ENCODE measurements at regions not wholly inside any gene's neighbourhood (a gene's known extent, or its start where the extent isn't known, plus 50 kb on each side); places are given as distances from the start of the nearest gene placed in this dataset.

- Histone ChIP-seq H3K4me3 (ENCODE audit: low read depth in 1 of 2, low read length in 1 of 2) (no peak overlapping the region), H3K36me3 (no peaks in the 10 kb centered on the region), H3K27ac (no peak overlapping the region), H3K27me3 (peaks cover 17% of the 10 kb centered on the region), H3K4me1 (ENCODE audit: control insufficient read depth in 1 of 2, insufficient read depth in 1 of 2, low read depth in 1 of 2, low read length in 1 of 2) (peaks cover under 1% of the 10 kb centered on the region in 2 experiments), H3K9me3 (no peaks in the 10 kb centered on the region)
- TF ChIP-seq CTCF (IDR thresholded peaks at IDR 0.05): no peak
Measured at GRCh38 chr6:79864421-79864820, 82.9 kb downstream of the ELOVL4 start.

GRCh38 chr6:79864001-79864400 lies 83.4 kb downstream of the ELOVL4 start:
- H3K36me3 ChIP-seq: no peaks in the 10 kb centered on the region
- no peaks in the 10 kb centered on the region for H3K9me3 ChIP-seq
- TF ChIP-seq CTCF (IDR thresholded peaks at IDR 0.05): no peak
- peaks cover 17% of the 10 kb centered on the region for H3K27me3 ChIP-seq
- H3K27ac ChIP-seq: no peak overlapping the region
- H3K4me1 ChIP-seq (ENCODE audit: control insufficient read depth in 1 of 2, insufficient read depth in 1 of 2, low read depth in 1 of 2, low read length in 1 of 2): no peaks in the 10 kb centered on the region
- no peak overlapping the region for H3K4me3 ChIP-seq (ENCODE audit: low read depth in 1 of 2, low read length in 1 of 2)

GRCh38 chr6:79863566-79863965 lies 83.8 kb downstream of the ELOVL4 start:
- H3K4me3 ChIP-seq (ENCODE audit: low read depth in 1 of 2, low read length in 1 of 2): no peak overlapping the region
- H3K27me3 ChIP-seq: peaks cover 17% of the 10 kb centered on the region
- TF ChIP-seq CTCF (IDR thresholded peaks at IDR 0.05): no peak
- H3K9me3 ChIP-seq: no peaks in the 10 kb centered on the region
- H3K36me3 ChIP-seq: no peaks in the 10 kb centered on the region
- no peaks in the 10 kb centered on the region for H3K4me1 ChIP-seq (ENCODE audit: control insufficient read depth in 1 of 2, insufficient read depth in 1 of 2, low read depth in 1 of 2, low read length in 1 of 2)
- no peak overlapping the region for H3K27ac ChIP-seq

- no peak for TF ChIP-seq CTCF (IDR thresholded peaks at IDR 0.05)
- H3K27ac ChIP-seq: no peak overlapping the region
Measured at GRCh38 chr6:79862711-79863110, 84.6 kb downstream of the ELOVL4 start.

GRCh38 chr6:79862126-79862525 lies 85.2 kb downstream of the ELOVL4 start:
- no peaks in the 10 kb centered on the region for H3K36me3 ChIP-seq
- H3K4me3 ChIP-seq (ENCODE audit: low read depth in 1 of 2, low read length in 1 of 2): no peak overlapping the region
- no peaks in the 10 kb centered on the region for H3K4me1 ChIP-seq (ENCODE audit: control insufficient read depth in 1 of 2, insufficient read depth in 1 of 2, low read depth in 1 of 2, low read length in 1 of 2)
- H3K27ac ChIP-seq: no peak overlapping the region
- no peaks in the 10 kb centered on the region for H3K9me3 ChIP-seq
- peaks cover 16% of the 10 kb centered on the region for H3K27me3 ChIP-seq
- TF ChIP-seq CTCF (IDR thresholded peaks at IDR 0.05): no peak

More at GRCh38 chr6:79862711-79863110, 84.6 kb downstream of the ELOVL4 start:
- Histone ChIP-seq H3K27me3 (peaks cover 17% of the 10 kb centered on the region), H3K4me1 (ENCODE audit: control insufficient read depth in 1 of 2, insufficient read depth in 1 of 2, low read depth in 1 of 2, low read length in 1 of 2) (no peaks in the 10 kb centered on the region), H3K9me3 (no peaks in the 10 kb centered on the region), H3K36me3 (no peaks in the 10 kb centered on the region), H3K4me3 (ENCODE audit: low read depth in 1 of 2, low read length in 1 of 2) (no peak overlapping the region)

GRCh38 chr6:79861023-79861422 lies 86.3 kb downstream of the ELOVL4 start:
- H3K9me3 ChIP-seq: no peaks in the 10 kb centered on the region

More at GRCh38 chr6:79861023-79861422, 86.3 kb downstream of the ELOVL4 start:
- Histone ChIP-seq H3K4me1 (ENCODE audit: control insufficient read depth in 1 of 2, insufficient read depth in 1 of 2, low read depth in 1 of 2, low read length in 1 of 2) (no peaks in the 10 kb centered on the region), H3K36me3 (no peaks in the 10 kb centered on the region), H3K4me3 (ENCODE audit: low read depth in 1 of 2, low read length in 1 of 2) (no peak overlapping the region), H3K27ac (no peak overlapping the region), H3K27me3 (peaks cover 6% of the 10 kb centered on the region)
- no peak for TF ChIP-seq CTCF (IDR thresholded peaks at IDR 0.05)

Data from neutrophil (primary cell).